NCI-H1417 treated with DMSO at 0.1 percent for 48 hours (cell line): ENCODE measurements at regions not wholly inside any gene's neighbourhood (a gene's known extent, or its start where the extent isn't known, plus 50 kb on each side); places are given as distances from the start of the nearest gene placed in this dataset.

Experiments
- DNase-seq: peaks from one replicate; lab custom pipeline; 2025; lab: John Stamatoyannopoulos, UW

DNA sequence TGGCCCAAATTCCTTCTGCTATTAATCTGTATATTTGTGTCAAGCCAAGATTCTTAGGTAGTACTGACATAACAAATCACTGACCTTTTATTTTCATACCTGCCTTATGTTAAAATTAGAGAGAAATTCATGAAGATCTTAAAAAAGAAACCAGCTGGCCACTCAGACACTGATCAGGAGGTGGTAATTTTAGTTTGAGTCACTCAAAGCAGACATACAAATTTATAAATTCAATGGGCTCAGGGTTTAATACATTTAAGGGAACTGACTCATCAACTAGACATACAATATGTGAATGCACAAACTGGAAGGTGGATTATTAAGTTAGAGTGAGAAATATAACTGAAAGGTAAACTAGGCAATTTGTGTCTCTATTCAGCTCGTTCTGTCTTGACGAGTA, 711.9 kb upstream of the EYS start:
- DNase-seq, result no peak

- no peak for DNase-seq
Measured at GRCh38 chr6:66403966-66404365, 696.9 kb upstream of the EYS start.

DNA sequence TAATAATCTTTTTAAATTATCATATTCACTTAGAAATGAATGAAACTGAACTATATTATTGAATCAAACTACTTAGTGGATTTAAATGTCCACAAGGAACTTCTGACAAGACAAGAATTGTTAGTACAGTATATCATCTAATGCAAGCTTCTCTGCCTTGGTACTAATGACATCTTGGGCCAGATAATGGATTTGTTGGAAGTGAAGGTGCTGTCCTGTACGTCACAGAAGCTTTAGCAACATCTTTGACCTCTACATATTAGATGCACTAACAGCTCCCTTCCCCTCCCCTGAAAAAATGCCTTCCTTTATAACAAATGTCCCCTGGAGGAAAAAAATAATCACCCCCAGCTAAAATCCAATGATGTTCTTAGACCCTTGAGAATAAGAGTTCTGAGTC, 695.8 kb upstream of the EYS start:
- no peak for DNase-seq

DNA sequence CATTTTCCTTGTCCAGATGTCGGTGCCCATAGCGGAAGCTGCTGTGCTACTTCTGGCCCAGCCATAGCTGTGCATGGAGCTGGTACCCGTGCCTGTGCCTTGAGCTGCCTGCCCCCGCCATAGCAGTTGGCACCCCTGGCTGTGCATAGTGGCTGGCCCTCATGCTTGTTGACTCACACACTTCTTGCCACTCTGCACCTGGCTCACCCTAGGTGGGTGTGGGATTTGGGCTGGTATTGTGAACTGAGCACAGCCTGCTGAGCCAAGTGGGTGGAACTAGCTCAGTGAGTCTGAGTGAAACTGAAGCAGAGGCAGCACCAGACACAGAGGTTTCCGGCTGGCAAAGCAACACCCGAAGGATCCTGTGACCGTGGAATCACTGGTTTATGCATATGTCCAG, 689.5 kb upstream of the EYS start:
- no peak for DNase-seq

GRCh38 chr6:66396145-66396544, 689.1 kb upstream of the EYS start:
- no peak for DNase-seq

- DNase-seq, result no peak
Measured at GRCh38 chr6:66390393-66390792, 683.4 kb upstream of the EYS start.

DNA sequence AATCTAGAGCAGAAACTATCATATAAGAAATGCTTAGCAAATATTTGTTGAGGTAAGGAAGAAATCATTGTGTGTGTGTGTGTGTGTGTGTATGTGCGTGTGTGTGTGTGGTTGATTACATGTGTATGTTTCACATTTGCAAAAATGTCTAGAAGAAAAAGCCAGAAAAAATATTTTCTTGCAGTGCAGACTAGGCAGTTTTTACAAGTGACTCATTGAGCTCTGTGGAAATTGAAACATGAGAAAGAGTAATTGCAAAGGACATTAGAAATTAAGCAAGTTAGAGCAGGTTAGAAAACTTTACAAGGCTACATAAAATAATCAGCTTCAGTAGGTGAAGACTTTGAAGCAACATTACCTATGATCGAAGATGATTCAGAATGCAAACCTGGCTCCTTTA, 669.0 kb upstream of the EYS start:
- no peak for DNase-seq

DNA sequence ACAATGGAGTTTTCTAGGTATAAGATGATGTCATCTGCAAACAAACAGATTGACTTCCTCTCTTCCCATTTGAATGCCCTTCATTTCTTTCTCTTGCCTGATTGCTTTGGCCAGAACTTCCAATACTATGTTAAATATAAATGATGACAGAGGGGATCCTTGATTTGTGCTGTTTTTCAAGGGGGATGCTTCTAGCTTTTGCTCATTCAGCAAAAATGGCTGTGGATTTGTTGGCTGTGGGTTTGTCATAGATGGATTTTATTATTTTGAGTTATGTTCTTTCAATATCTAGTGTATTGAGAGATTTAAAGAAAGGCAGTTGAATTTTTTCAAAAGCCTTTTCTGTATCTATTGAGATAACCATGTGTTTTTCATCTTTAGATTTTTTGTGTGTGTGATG, 662.4 kb upstream of the EYS start:
- DNase-seq, result no peak

DNA sequence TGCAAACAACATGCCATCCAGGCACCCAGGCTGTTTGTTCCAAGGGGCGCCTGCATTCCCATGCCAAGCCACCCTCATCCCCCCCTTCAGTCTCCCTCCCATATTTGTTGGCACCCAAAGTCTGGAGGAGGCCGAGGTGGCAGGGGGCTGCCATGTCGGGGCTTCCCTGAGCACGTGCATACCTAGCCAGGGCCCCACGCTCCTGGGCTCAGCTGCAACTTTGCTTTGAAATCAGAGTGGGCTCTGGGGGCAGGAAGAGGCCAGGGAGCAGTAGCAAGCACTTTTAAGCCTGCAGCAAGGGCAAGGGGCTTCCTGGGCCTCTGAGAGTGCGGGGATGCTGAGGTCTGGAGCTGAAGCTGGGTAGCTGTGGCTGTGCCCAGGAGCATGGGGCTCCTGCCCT, 655.9 kb upstream of the EYS start:
- DNase-seq, result no peak

DNA sequence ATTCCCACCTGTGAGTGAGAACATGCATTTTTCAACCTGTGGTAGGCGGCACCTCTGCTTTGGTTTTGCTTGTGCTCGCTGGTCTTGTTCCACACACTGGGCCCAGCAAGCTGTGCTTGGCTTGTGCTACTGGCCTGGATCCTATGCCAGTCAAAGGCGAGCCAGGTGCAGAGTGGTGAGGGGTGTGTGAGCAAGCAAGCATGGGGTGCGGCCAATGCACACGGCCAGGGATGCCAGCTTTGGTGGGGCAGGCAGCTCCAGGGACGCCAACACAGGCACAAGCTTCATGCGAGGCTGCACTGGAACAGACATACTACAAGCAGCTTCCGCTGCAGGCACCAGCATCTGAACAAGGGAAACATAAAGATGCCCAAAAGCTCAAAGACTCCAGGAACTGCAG, 654.9 kb upstream of the EYS start:
- DNase-seq, result no peak

DNA sequence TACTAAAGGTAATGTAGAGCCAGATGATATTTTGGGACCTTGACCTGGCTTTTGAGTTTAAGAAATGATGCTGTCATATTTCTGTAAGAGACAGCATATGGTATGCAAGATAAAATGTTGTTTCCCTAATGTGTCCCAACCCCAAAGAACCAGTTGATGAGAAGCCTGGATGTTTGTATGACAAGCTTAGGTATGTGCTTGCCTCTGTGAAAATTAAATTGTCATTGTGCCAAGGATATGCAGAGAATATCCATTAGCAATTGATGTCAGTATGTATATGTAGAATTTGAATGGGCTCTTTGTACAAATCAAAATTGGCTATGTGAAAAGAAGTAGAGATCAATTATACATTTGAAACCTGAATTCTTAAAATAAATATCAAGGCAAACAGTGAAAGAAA, 650.8 kb upstream of the EYS start:
- no peak for DNase-seq

- DNase-seq, result no peak
Measured at GRCh38 chr6:66355471-66355870, 648.4 kb upstream of the EYS start.

DNA sequence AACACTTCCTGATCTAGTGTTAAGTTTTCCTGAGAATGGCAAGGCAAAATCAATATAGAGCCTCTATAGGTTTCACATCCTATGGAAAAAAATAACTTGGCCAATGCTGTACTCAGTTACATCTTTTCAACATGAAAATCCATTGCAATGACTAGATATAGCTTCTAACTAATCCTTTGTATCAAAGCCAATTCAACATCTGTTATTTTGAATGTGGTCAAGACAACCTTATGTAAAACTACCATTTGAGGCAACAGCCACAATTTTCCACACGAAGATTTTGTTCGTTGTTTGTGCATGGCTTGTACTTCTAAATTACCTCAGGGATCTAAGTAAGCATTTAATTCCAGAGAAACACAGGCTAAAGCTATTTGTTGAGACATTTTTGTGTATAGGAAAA, 637.8 kb upstream of the EYS start:
- DNase-seq, result no peak

DNA sequence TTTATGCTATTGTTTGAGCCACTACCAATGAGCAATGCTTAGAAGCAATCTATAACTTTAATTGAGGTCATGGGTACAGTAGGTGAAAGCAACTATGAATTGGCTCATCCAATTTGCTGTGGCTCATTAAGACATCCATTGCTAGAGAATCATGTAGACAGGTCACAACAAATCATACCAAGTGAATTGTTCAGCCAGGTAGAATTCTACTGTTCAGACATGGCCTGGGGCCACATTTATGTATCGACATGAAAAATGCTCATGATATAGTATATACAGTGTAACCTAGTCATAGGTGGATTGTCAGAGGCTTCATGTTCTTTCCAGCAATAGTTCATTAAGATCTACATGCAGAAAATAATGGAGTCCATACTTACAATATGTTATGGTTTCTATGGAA, 633.7 kb upstream of the EYS start:
- no peak for DNase-seq

DNA sequence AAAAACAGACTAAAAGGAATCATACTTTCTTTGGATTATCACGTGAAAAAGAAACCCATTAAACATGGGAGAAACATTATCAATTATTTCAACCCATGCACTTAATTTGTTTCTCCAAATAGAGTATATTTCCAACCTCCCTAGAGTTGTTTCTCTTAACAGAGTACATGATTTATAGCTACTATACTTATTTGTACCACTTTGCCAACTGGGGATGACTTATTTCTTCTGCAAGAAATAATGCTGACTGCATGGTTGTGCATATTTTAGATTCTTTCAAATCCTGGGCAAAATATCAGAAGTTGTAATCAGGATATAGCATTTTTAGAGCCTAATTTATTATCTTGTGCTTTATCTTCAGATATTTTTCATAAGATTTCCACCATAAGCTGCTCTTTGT, 629.1 kb upstream of the EYS start:
- DNase-seq, result no peak

DNA sequence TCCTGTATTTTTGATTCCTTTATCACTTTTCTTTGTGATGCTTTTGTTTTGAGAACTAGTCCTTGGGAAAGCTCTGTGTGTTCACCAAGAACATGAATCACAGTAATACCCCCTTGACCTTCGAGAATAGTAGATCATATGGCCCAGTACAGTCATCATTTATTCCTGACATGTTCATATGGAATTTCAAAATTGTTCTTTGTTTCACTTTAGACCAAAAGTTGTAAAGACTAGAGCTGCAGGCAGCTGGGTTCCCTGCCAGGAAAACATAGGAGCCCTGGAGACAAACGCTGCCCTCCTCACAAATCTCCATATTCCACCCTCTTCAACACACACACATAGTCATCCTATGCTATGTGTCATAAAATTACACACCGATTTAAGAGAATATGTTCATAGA, 621.2 kb upstream of the EYS start:
- no peak for DNase-seq

GRCh38 chr6:66326228-66326627, 619.2 kb upstream of the EYS start:
- no peak for DNase-seq

GRCh38 chr6:66321017-66321416, 614.0 kb upstream of the EYS start:
- DNase-seq, result no peak

DNA sequence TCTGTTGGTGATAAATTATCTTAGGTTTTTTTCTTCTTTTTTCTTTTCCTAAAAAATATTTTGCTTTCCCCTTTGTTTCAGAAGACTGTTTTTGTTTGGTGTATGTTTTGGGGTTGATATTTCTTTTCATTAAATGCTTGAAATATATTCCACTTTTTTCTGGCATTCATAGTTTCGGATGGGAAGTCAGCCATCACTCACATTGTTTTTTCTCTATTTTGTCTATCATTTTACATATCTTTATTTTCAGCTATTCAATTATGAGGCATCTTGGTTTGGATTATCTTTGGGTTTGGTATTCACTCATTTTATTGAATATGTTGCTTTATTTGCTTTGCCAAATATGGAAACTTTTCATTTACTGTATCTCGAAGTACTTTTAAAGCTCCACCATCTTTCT, 600.5 kb upstream of the EYS start:
- no peak for DNase-seq

DNA sequence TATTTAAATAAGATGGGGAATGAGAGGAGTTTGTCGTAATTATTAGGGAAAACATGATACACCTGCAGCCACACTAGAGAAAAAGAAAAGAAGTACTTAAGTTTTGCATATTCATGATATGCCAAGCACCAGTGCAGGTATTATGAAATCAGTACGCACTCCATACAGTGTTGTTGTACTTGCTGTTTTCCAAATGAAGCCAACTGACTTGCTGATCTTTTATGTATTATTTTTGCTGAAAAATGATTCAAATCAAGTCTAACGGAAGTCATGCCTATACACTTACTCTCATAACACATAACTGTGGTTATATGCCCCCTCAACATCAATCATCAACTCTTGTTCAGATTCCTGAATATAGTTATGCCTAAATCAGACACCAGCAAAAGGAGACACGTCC, 584.9 kb upstream of the EYS start:
- DNase-seq, result no peak

DNA sequence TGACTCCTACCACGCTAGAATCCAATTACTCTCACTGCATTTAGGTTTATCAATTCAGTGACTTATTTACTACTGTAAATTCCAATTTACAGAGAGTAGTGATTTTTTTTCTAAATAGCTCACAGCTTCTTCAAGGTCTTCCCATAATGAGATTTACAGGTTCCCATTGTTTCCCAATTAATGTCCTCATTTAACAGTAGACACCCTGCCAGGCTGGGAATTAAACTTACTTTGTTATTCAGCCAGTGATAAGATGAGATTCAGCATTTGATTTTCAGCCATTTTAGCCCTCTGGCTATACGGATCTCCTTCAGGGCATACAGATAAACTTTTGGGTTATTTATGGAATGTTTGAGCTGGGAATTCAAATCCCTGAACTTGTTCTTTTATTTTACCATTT, 582.9 kb upstream of the EYS start:
- no peak for DNase-seq

DNA sequence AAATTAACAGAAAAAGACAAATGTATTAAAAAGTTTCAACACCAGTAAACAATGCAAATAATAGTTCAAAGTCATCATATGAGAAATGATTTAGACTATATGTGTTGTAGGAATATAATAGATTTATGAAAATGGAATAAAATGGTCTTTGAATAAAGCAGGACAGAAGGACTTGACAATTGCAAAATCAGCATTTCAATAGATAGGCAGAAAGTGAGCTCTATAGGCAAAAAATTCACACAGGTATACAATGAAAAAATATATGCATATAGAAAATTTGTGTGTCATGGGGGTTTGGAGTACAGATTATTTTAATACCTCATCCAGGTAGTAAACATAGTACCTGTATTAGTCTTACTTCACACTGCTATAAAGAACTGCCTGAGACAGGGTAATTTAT, 571.1 kb upstream of the EYS start:
- DNase-seq, result no peak

DNA sequence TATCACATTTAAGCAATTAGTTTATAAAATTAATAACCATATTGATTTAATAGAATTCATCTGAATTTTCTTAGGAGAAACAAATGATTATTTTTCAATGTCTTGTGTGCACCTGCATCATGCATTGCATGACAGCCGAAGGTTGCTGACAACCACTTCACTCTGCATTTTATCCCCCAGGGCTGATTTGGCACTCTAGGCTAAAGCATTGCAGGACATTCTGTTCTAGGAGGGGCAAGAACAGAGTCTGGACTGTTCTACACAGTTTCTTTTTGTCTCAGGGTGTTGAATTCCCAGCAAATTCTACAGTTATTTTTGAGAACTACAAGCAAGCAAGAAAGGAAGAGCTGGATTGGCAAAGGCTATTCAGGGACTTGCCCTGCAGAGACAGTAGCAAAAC, 570.4 kb upstream of the EYS start:
- DNase-seq, result no peak

DNA sequence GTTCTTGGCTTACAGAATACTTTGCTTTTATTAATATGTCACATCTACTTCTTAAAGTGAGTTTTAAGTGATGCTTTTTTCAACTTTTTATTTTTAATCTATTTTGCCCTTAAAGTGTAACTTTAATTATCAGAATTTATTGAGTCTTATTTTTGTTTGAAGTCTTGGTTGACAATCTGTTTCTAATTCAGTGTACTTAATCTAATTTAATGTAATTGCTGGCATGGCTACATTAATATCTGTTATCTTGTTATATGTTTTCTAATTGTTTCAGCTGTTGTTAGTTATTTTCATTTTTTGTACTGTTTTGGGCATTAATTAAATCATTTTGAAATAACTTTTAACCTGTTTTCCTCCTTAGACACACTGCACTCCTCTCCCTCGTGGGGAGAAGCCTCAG, 558.7 kb upstream of the EYS start:
- no peak for DNase-seq

- no peak for DNase-seq
Measured at GRCh38 chr6:66264376-66264775, 557.4 kb upstream of the EYS start.
